HEK293 (cell line): ENCODE measurements at regions not wholly inside any gene's neighbourhood (a gene's known extent, or its start where the extent isn't known, plus 50 kb on each side); places are given as distances from the start of the nearest gene placed in this dataset.

Experiments used
- CTCF ChIP-seq: fragments of 450-650 bp; formaldehyde crosslinking; IDR thresholded peaks from 2 replicates; pipeline ENCODE4 v1.5.1; 2016; ENCODE audit warnings: missing biosample characterization, missing genetic modification characterization
- SP2 ChIP-seq: fragments of 450-650 bp; formaldehyde crosslinking; IDR thresholded peaks from 2 replicates; pipeline ENCODE4 v1.5.1; 2016; ENCODE audit warnings: missing biosample characterization, missing genetic modification characterization
- ZBTB17 ChIP-seq: fragments of 450-650 bp; formaldehyde crosslinking; IDR thresholded peaks from 2 replicates; pipeline ENCODE4 v1.5.1; 2016; ENCODE audit warnings: missing biosample characterization, missing genetic modification characterization
- ZNF114 ChIP-seq: fragments of 450-650 bp; formaldehyde crosslinking; IDR thresholded peaks from 2 replicates; pipeline ENCODE4 v1.5.0; 2017; ENCODE audit warnings: missing biosample characterization, missing genetic modification characterization
- ZNF248 ChIP-seq: fragments of 450-650 bp; formaldehyde crosslinking; IDR thresholded peaks from 2 replicates; pipeline ENCODE4 v1.5.1; 2017; ENCODE audit warnings: missing biosample characterization, missing genetic modification characterization
- ZNF600 ChIP-seq: fragments of 450-650 bp; formaldehyde crosslinking; IDR thresholded peaks from 2 replicates; pipeline ENCODE4 v1.5.1; 2016; ENCODE audit warnings: missing biosample characterization, missing genetic modification characterization

- TF ChIP-seq SP2 (tag by site-specific recombination) (no peak), ZNF114 (no peak), ZNF600 (no peak), ZNF248 (no peak), ZBTB17 (no peak), CTCF (tag by site-specific recombination) (no peak)
Observed at GRCh38 chr3:198106265-198106664, 146.2 kb downstream of the LMLN start.
